ENCODE measurements at regions not wholly inside any gene's neighbourhood (a gene's known extent, or its start where the extent isn't known, plus 50 kb on each side); places are given as distances from the start of the nearest gene placed in this dataset.

- TF ChIP-seq CTBP2 (IDR thresholded peaks at IDR 0.05; ENCODE audit: borderline replicate concordance, insufficient read depth, insufficient read length, low read length), result no peak
Observed at GRCh38 chr2:200730960-200731359, 80.8 kb upstream of the BZW1 start (continued).
